ENCODE measurements at regions not wholly inside any gene's neighbourhood (a gene's known extent, or its start where the extent isn't known, plus 50 kb on each side); places are given as distances from the start of the nearest gene placed in this dataset.
A peak's percentile ranks its signal among the peaks of the same experiment; 100 is the strongest.

DNA sequence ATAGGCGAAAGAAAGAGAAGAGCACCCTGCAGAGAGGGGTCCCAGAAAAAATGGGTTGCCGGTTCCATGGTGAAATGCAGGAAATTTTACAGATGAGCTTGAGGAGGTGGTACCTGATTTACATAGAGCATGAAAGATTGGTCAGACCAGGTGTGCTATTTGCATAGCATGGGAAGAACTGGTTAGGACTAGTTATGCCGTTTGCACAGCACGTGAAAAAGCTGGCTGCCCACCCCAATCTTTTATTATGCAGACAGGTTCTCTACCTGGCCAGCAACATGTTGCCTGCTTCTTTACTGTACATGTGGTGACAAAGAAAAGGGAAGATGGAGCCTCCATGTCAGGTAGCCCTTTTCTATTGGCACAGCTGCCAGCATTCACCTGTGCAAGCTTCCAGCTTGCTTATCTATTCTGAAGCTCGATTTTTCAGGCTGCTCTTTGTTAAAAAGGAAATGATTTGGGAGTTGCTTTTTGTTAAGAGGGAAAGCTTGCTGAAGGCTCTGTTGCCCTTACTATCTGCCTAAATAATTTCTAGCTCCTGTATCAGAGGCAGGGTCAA lies 62.9 kb upstream of the ELK3 start:
- CTCF ChIA-PET (ENCODE audit: partially characterized antibody), result interaction anchor here (0.6 to 2.8 kb wide), 4 partner anchors 11 to 83 kb away, joined by 3 to 7 read pairs (median 5); no protein-coding TSS in a partner anchor
- no peak for TF ChIP-seq GABPA (IDR thresholded peaks at IDR 0.05; ENCODE audit: borderline replicate concordance, insufficient read depth, low read length)
- TF ChIP-seq JUN (IDR thresholded peaks at IDR 0.05; ENCODE audit: low read depth, low read length), result no peak
- no peak for TF ChIP-seq TBP (IDR thresholded peaks at IDR 0.05; ENCODE audit: low read depth, low read length)
- TF ChIP-seq, protein P1, sequence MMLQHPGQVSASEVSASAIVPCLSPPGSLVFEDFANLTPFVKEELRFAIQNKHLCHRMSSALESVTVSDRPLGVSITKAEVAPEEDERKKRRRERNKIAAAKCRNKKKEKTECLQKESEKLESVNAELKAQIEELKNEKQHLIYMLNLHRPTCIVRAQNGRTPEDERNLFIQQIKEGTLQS (IDR thresholded peaks at IDR 0.05; ENCODE audit: insufficient read depth, low read depth, low read length), result no peak
- TF ChIP-seq ZNF274 (IDR thresholded peaks at IDR 0.05; ENCODE audit: borderline replicate concordance, extremely low read depth, low read length), result no peak
- TF ChIP-seq RNF2 (IDR thresholded peaks at IDR 0.05; ENCODE audit: borderline replicate concordance, low read depth, low read length, missing control alignments, poor library complexity, severe bottlenecking), result no peak
- no peak for TF ChIP-seq HDAC6 (IDR thresholded peaks at IDR 0.05; ENCODE audit: low read depth, low read length)
- no peak for TF ChIP-seq CEBPB (IDR thresholded peaks at IDR 0.05; ENCODE audit: low read depth, low read length)
- no peak for TF ChIP-seq RFX5 (IDR thresholded peaks at IDR 0.05; ENCODE audit: borderline replicate concordance, low read depth, low read length)
- no peak for TF ChIP-seq CTBP2 (IDR thresholded peaks at IDR 0.05; ENCODE audit: borderline replicate concordance, insufficient read depth, insufficient read length, low read length)
- TF ChIP-seq MAFK (IDR thresholded peaks at IDR 0.05; ENCODE audit: low read depth, low read length), result no peak
- no peak for TF ChIP-seq TAF7 (optimal IDR thresholded peaks at IDR 0.05; ENCODE audit: borderline replicate concordance, low read depth, low read length)
- no peak for TF ChIP-seq POU5F1 (IDR thresholded peaks at IDR 0.05; ENCODE audit: low read depth, low read length)

More for the DNA sequence above, 62.9 kb upstream of the ELK3 start:
- H3K27me3 ChIP-seq (replicated peaks in 1 of 4; ENCODE audit: control insufficient read depth in 3 of 4, extremely low read depth in 1 of 4, insufficient read depth in 3 of 4, low read length in 3 of 4), result no peaks in the 10 kb centered on the region
- peak overlapping the region; percentile 10; the same call in 1 of the 2 replicates for H2BK15ac ChIP-seq (ENCODE audit: low read length)
- H4K91ac ChIP-seq (replicated peaks; ENCODE audit: insufficient read length, low read length), result no peak overlapping the region
- H3K14ac ChIP-seq (ENCODE audit: insufficient read length), result no peak overlapping the region
- H4K5ac ChIP-seq (ENCODE audit: insufficient read length, low read depth, low read length), result no peak overlapping the region
- no peak overlapping the region for H3K27ac ChIP-seq (ENCODE audit: low read depth, low read length)
- peak overlapping the region; percentile 2; the same call in 1 of the 2 replicates for H2BK20ac ChIP-seq (ENCODE audit: low read length)
- no peak overlapping the region for H2AK5ac ChIP-seq (ENCODE audit: low read depth, low read length)
- no peak overlapping the region for H2BK120ac ChIP-seq (replicated peaks; ENCODE audit: low read depth, low read length)
- no peak overlapping the region for H3K56ac ChIP-seq (replicated peaks; ENCODE audit: insufficient read length, low read depth, low read length)
- no peaks in the 10 kb centered on the region; the same call in 1 of the 2 replicates for H3K79me1 ChIP-seq (ENCODE audit: low read depth, low read length)
- no peaks in the 10 kb centered on the region for H3K9me3 ChIP-seq (ENCODE audit: insufficient read depth in 2 of 2, low read depth in 1 of 2, low read length in 1 of 2)
- H2AFZ ChIP-seq (ENCODE audit: low read length), result no peak overlapping the region; the same call in 1 of the 2 replicates
- no peaks in the 10 kb centered on the region for H4K20me1 ChIP-seq (replicated peaks in 1 of 2; ENCODE audit: control insufficient read depth in 1 of 2, insufficient read depth in 2 of 2, low read length in 2 of 2)
- no peak for DNase-seq (ENCODE audit: low read depth in 1 of 2, low spot score in 2 of 2)
- H3K23ac ChIP-seq (ENCODE audit: insufficient read length), result no peak overlapping the region
- no peak overlapping the region for H3K4ac ChIP-seq (replicated peaks; ENCODE audit: insufficient read length, low read depth, low read length)
- no peak overlapping the region for H3K9ac ChIP-seq (replicated peaks in 1 of 4; ENCODE audit: extremely low read depth in 1 of 4, low read depth in 3 of 4, low read length in 3 of 4)
- H3K4me2 ChIP-seq (ENCODE audit: insufficient read depth in 1 of 2, low read depth in 2 of 2, low read length in 2 of 2), result no peak overlapping the region
- POLR2A ChIA-PET (ENCODE audit: partially characterized antibody), result interaction anchor here (1.7 kb wide), 1 partner anchor 11 kb away, joined by 4 read pairs; no protein-coding TSS in a partner anchor
- no peak overlapping the region for H3K18ac ChIP-seq (ENCODE audit: extremely low read depth, low read length)
- FAIRE-seq, result no peak
- H3K23me2 ChIP-seq (ENCODE audit: low read depth, low read length), result no peaks in the 10 kb centered on the region
- 86% methylated on average over 5 of the region's 5 CpGs; no CpG with 5 or more reads in 1 of the 2 experiments for WGBS, 2 experiments (ENCODE audit: extremely low coverage in 1 of 2, insufficient coverage in 1 of 2, insufficient read length in 1 of 2, insufficient replicate concordance in 2 of 2, low coverage in 1 of 2, low lambda C conversion rate in 2 of 2, missing lambda C conversion rate in 1 of 2)
- H3K36me3 ChIP-seq (ENCODE audit: control insufficient read depth in 2 of 4, insufficient read depth in 4 of 4, low read length in 3 of 4), result no peaks in the 10 kb centered on the region
- H2BK12ac ChIP-seq (ENCODE audit: low read depth, low read length), result no peak overlapping the region
- no peak overlapping the region for H4K8ac ChIP-seq (ENCODE audit: extremely low read depth, insufficient read depth, low read length)
- no peak overlapping the region for H2BK5ac ChIP-seq (ENCODE audit: low read depth, low read length)
- no peak overlapping the region for H3K4me3 ChIP-seq (ENCODE audit: extremely low read depth in 1 of 4, insufficient read depth in 2 of 4, low read depth in 3 of 4, low read length in 4 of 4)
- H3K79me2 ChIP-seq (ENCODE audit: control insufficient read depth in 1 of 2, insufficient read depth in 2 of 2, low read length in 2 of 2), result no peaks in the 10 kb centered on the region
- no peaks in the 10 kb centered on the region; a peak in 1 of 7 replicates for H3K4me1 ChIP-seq (replicated peaks in 1 of 4; ENCODE audit: control insufficient read depth in 3 of 4, insufficient read depth in 4 of 4, low read length in 3 of 4)
